Kidney (tissue), 13 donors: ENCODE measurements at regions not wholly inside any gene's neighbourhood (a gene's known extent, or its start where the extent isn't known, plus 50 kb on each side); places are given as distances from the start of the nearest gene placed in this dataset.

Experiments
- DNase-seq, 5 donors: peaks; one replicate each; pipeline ENCODE4 v3.0.0-alpha.2; 2013 to 2020
- FAIRE-seq: peaks from 2 replicates; lab custom pipeline; 2012; peaks lifted over from hg19 to GRCh38; lab: Jason Lieb, UNC
- H3K27ac ChIP-seq, 2 donors: one replicate each; pipeline ENCODE4 v1.7.0; 2013; ENCODE audit warnings: low read depth in 2 of 2, low read length in 2 of 2, inconsistent platforms in 1 of 2
- H3K27me3 ChIP-seq: one replicate; pipeline ENCODE4 v1.7.1; 2013; ENCODE audit warnings: low read length, inconsistent platforms; ENCODE audit not compliant: control insufficient read depth, insufficient read depth
- H3K36me3 ChIP-seq, 3 donors: one replicate each; pipeline versions ENCODE4 v1.7.0 to v1.7.1; 2013; ENCODE audit warnings: low read length in 3 of 3, control low read depth in 1 of 3, inconsistent platforms in 1 of 3; ENCODE audit not compliant: insufficient read depth in 3 of 3, control insufficient read depth in 2 of 3
- H3K4me1 ChIP-seq, 3 donors: one replicate each; pipeline versions ENCODE4 v1.7.0 to v1.7.1; 2013; ENCODE audit warnings: low read length in 3 of 3, inconsistent platforms in 1 of 3, low read depth in 1 of 3; ENCODE audit not compliant: control insufficient read depth in 2 of 3, insufficient read depth in 2 of 3
- H3K4me3 ChIP-seq, 3 donors: one replicate each; pipeline versions ENCODE4 v1.7.0 to v1.8.1; 2013; ENCODE audit warnings: low read length in 3 of 3, control low read depth in 1 of 3, inconsistent platforms in 1 of 3
- H3K9ac ChIP-seq, 3 donors: one replicate each; pipeline versions ENCODE4 v1.7.0 to v1.7.1; 2013; ENCODE audit warnings: low read length in 3 of 3, control low read depth in 1 of 3, inconsistent platforms in 1 of 3
- H3K9me3 ChIP-seq, 3 donors: one replicate each; pipeline versions ENCODE4 v1.7.0 to v1.7.1; 2013; ENCODE audit warnings: low read length in 3 of 3, control low read depth in 1 of 3, inconsistent platforms in 1 of 3; ENCODE audit not compliant: control insufficient read depth in 2 of 3, insufficient read depth in 1 of 3
- CTCF ChIP-seq: IDR thresholded peaks from 3 replicates; pipeline ENCODE4 v1.5.1; 2012; ENCODE audit warnings: mild to moderate bottlenecking, moderate library complexity, borderline replicate concordance; ENCODE audit not compliant: insufficient read depth; ENCODE audit errors: extremely low read depth
- intact Hi-C: fragments of 100-400 bp; cut with DNase I; formaldehyde crosslinking; loops from one replicate; pipeline ENCODE4 v1.11.1; 2022
- donor health status: control.
- donor health status: control.
- donor health status: control.
- donor health status: control.
- donor health status: control.
- donor health status: DM: yes; HTN: yes; CAD: no.
- donor health status: Normal renal cell carcinoma (clear cell type).

- FAIRE-seq (no peak), DNase-seq (no peak)
- intact Hi-C loops, result no loop called here
- Histone ChIP-seq H3K4me3 (no peak overlapping the region), H3K4me1 (no peaks in the 10 kb centered on the region), H3K9ac (no peak overlapping the region), H3K27ac (no peak overlapping the region), H3K27me3 (no peaks in the 10 kb centered on the region), H3K36me3 (peaks cover 0 to 5% (median 4%) of the 10 kb centered on the region in 3 donors), H3K9me3 (peaks cover 0 to 3% (median 0%) of the 10 kb centered on the region in 3 donors)
- TF ChIP-seq CTCF, result no peak
Observed at GRCh38 chrX:2629316-2630007, 61.6 kb upstream of the CD99 start.

- TF ChIP-seq CTCF, result no peak
- Histone ChIP-seq H3K9me3 (peaks cover 0 to 3% (median 0%) of the 10 kb centered on the region in 3 donors), H3K36me3 (peaks cover 0 to 5% (median 4%) of the 10 kb centered on the region in 3 donors), H3K9ac (no peak overlapping the region), H3K4me3 (no peak overlapping the region), H3K27me3 (no peaks in the 10 kb centered on the region), H3K4me1 (no peaks in the 10 kb centered on the region), H3K27ac (no peak overlapping the region)
- DNase-seq (no peak), FAIRE-seq (no peak)
- intact Hi-C loops, result no loop called here
Observed at GRCh38 chrX:2628751-2629315, 62.3 kb upstream of the CD99 start.

- no peak for FAIRE-seq
- TF ChIP-seq CTCF, result peak; percentile 41
- H3K4me1 ChIP-seq, result no peaks in the 10 kb centered on the region
- H3K27me3 ChIP-seq, result no peaks in the 10 kb centered on the region
- no peak overlapping the region for H3K9ac ChIP-seq
- peak in 4 of 5 donors; percentile 58 to 81 (median 61) for DNase-seq
- H3K9me3 ChIP-seq, result peaks cover 0 to 3% (median 0%) of the 10 kb centered on the region in 3 donors
- intact Hi-C loops, result no loop called here
- H3K4me3 ChIP-seq, result no peak overlapping the region
- H3K27ac ChIP-seq, result no peak overlapping the region
- peaks cover 0 to 11% (median 5%) of the 10 kb centered on the region in 3 donors for H3K36me3 ChIP-seq
Observed at GRCh38 chrX:2627272-2627867, 63.7 kb upstream of the CD99 start.
